GM19452 (cell line): ENCODE measurements at regions not wholly inside any gene's neighbourhood (a gene's known extent, or its start where the extent isn't known, plus 50 kb on each side); places are given as distances from the start of the nearest gene placed in this dataset.
"Not testable (repeated sequence)": the region's sequence is repeated elsewhere in the genome, so short reads cannot be mapped to it uniquely, and the experiment has no call there.

Experiments used
- ATAC-seq: cut with Tn5 transposase; IDR thresholded peaks from one replicate; pipeline ENCODE4 v1.9.1; 2021; ENCODE audit not compliant: unreplicated experiment

GRCh38 chr3:178203650-178204049 lies 332.6 kb upstream of the KCNMB2 start:
- no peak for ATAC-seq

GRCh38 chr3:178205740-178206139 lies 330.5 kb upstream of the KCNMB2 start:
- no peak for ATAC-seq

- ATAC-seq: no peak
Observed at GRCh38 chr3:178206521-178206920, 329.7 kb upstream of the KCNMB2 start.

- not testable (repeated sequence) for ATAC-seq
Observed at GRCh38 chr3:178207161-178207560, 329.1 kb upstream of the KCNMB2 start.

GRCh38 chr3:178207627-178208026 lies 328.6 kb upstream of the KCNMB2 start:
- ATAC-seq: not testable (repeated sequence)

- not testable (repeated sequence) for ATAC-seq
Observed at GRCh38 chr3:178209116-178209515, 327.1 kb upstream of the KCNMB2 start.

- not testable (repeated sequence) for ATAC-seq
Observed at GRCh38 chr3:178209618-178210017, 326.6 kb upstream of the KCNMB2 start.

- ATAC-seq: not testable (repeated sequence)
Observed at GRCh38 chr3:178211086-178211485, 325.1 kb upstream of the KCNMB2 start.

GRCh38 chr3:178217479-178217878 lies 318.8 kb upstream of the KCNMB2 start:
- ATAC-seq: no peak

- ATAC-seq: no peak
Observed at GRCh38 chr3:178218231-178218630, 318.0 kb upstream of the KCNMB2 start.

- ATAC-seq: not testable (repeated sequence)
Observed at GRCh38 chr3:178219661-178220060, 316.6 kb upstream of the KCNMB2 start.

GRCh38 chr3:178223876-178224275 lies 312.4 kb upstream of the KCNMB2 start:
- ATAC-seq: no peak

- ATAC-seq: no peak
Observed at GRCh38 chr3:178226094-178226493, 310.1 kb upstream of the KCNMB2 start.

- no peak for ATAC-seq
Observed at GRCh38 chr3:178231645-178232044, 304.6 kb upstream of the KCNMB2 start.

- no peak for ATAC-seq
Observed at GRCh38 chr3:178233371-178234071, 302.7 kb upstream of the KCNMB2 start.

GRCh38 chr3:178236555-178237277 lies 299.5 kb upstream of the KCNMB2 start:
- no peak for ATAC-seq

- ATAC-seq: no peak
Observed at GRCh38 chr3:178238179-178238578, 298.1 kb upstream of the KCNMB2 start.

GRCh38 chr3:178244733-178245709 lies 291.2 kb upstream of the KCNMB2 start:
- ATAC-seq: no peak

- ATAC-seq: no peak
Observed at GRCh38 chr3:178246004-178246403, 290.2 kb upstream of the KCNMB2 start.

GRCh38 chr3:178255315-178255714 lies 280.9 kb upstream of the KCNMB2 start:
- no peak for ATAC-seq

- no peak for ATAC-seq
Observed at GRCh38 chr3:178257491-178257890, 278.7 kb upstream of the KCNMB2 start.
